Heart left ventricle (tissue), 16 donors: ENCODE measurements at regions not wholly inside any gene's neighbourhood (a gene's known extent, or its start where the extent isn't known, plus 50 kb on each side); places are given as distances from the start of the nearest gene placed in this dataset.

Experiments used
- ATAC-seq, 4 donors: fragments of 200-7000 bp; cut with Tn5 transposase; one replicate each; pipeline ENCODE4 v1.9.1; 2020 to 2022; ENCODE audit warnings: moderate library complexity in 4 of 4, mild to moderate bottlenecking in 3 of 4, moderate number of reproducible peaks in 1 of 4
- DNase-seq, 5 donors: peaks; one replicate each; pipeline ENCODE4 v3.0.0-alpha.2; 2020
- H3K27ac ChIP-seq, 12 donors: fragments of 200-600 bp; sonication (generic) in 4 of 12; one replicate each; pipeline versions ENCODE4 v1.5.0 to v1.8.0; 2016 to 2022; ENCODE audit warnings: mild to moderate bottlenecking in 2 of 12
- H3K27me3 ChIP-seq, 9 donors: fragments of 200-600 bp; sonication (generic) in 2 of 9; one replicate each; pipeline versions ENCODE4 v1.5.1 to v1.8.0; 2016 to 2022; ENCODE audit warnings: mild to moderate bottlenecking in 3 of 9
- H3K36me3 ChIP-seq, 9 donors: fragments of 200-600 bp; sonication (generic) in 2 of 9; one replicate each; pipeline versions ENCODE4 v1.5.0 to v1.8.0; 2018 to 2022; ENCODE audit warnings: mild to moderate bottlenecking in 2 of 9
- H3K4me1 ChIP-seq, 12 donors: fragments of 200-600 bp; sonication (generic) in 4 of 12; one replicate each; pipeline versions ENCODE4 v1.5.0 to v1.8.0; 2016 to 2022; ENCODE audit warnings: mild to moderate bottlenecking in 3 of 12
- H3K4me3 ChIP-seq, 12 donors: fragments of 200-600 bp; sonication (generic) in 4 of 12; one replicate each; pipeline versions ENCODE4 v1.5.0 to v1.8.0; 2017 to 2022; ENCODE audit warnings: mild to moderate bottlenecking in 9 of 12, moderate library complexity in 4 of 12
- H3K9me3 ChIP-seq, 12 donors: fragments of 200-600 bp; sonication (generic) in 4 of 12; one replicate each; pipeline versions ENCODE4 v1.5.0 to v1.8.0; 2016 to 2022; ENCODE audit warnings: mild to moderate bottlenecking in 1 of 12
- POLR2A ChIP-seq, 2 donors: fragments of 450-650 bp; IDR thresholded peaks; one replicate each; pipeline ENCODE4 v1.6.1; 2017; ENCODE audit warnings: antibody characterized with exemption in 2 of 2, mild to moderate bottlenecking in 2 of 2, moderate library complexity in 2 of 2
- WGBS, 4 donors: extraction: QIAGEN DNeasy Blood & Tissue Kit in 2 of 4; methylation state at CpG; one replicate each; pipeline versions ENCODE4 v1.1.5 to v1.1.7; 2013 to 2018; 5-methylcytosine and 5-hydroxymethylcytosine counted together
- intact Hi-C, 10 donors: fragments of 100-400 bp; cut with DNase I; formaldehyde crosslinking; loops; one replicate each; pipeline versions ENCODE4 v1.11.1 to v1.14.2; 2022
- TF ChIP-seq, protein P1 (sequence below), 12 donors: fragments of 200-600 bp; sonication (generic) in 4 of 12; IDR thresholded peaks; one replicate each; pipeline versions ENCODE4 v1.5.0 to v1.8.0; 2018 to 2022; ENCODE audit warnings: antibody characterized with exemption in 12 of 12, mild to moderate bottlenecking in 5 of 12
- donor health status: ischemic (EF 13 %, LVEDD 7.1; RV severe dilation, severe dysfunction).
- donor health status: healthy with polysubstance abuse.
- donor health status: DM: no; HTN: yes; CAD: no.
- donor health status: DM: no; HTN: no; CAD: no.
- donor health status: ischemic (EF 25% LVEDD 6.9; RV normal size, moderate dysfunction).
- donor health status: ischemic (EF 25% LVEDD 5.7; RV mildly dilated, moderate dysfunction).
- donor health status: healthy.
- donor health status: DM: yes; HTN: yes; CAD: no.
- donor health status: ischemic (EF 35%, LVEDD 5.7; RV mildly dilated, moderate dysfunction).
- donor health status: nonischemic (EF 11% LVEDD 7.7; RV severe dilation, severe dysfunction).
- donor health status: DM: yes; HTN: yes; CAD: no.
- donor health status: PGD.
- donor health status: ischemic (EF 29% LVEDD 5.4; RV normal size, mild dysfunction).
- donor health status: nonischemic (EF 23%, LVEDD 6.1; RV moderate dilation, normal function).

- ATAC-seq: no peak
Measured at GRCh38 chr6:145396499-145396898, 338.8 kb downstream of the EPM2A start.

GRCh38 chr6:145400508-145400907 lies 334.8 kb downstream of the EPM2A start:
- no peaks in the 10 kb centered on the region for H3K4me1 ChIP-seq
- TF ChIP-seq, protein P1, sequence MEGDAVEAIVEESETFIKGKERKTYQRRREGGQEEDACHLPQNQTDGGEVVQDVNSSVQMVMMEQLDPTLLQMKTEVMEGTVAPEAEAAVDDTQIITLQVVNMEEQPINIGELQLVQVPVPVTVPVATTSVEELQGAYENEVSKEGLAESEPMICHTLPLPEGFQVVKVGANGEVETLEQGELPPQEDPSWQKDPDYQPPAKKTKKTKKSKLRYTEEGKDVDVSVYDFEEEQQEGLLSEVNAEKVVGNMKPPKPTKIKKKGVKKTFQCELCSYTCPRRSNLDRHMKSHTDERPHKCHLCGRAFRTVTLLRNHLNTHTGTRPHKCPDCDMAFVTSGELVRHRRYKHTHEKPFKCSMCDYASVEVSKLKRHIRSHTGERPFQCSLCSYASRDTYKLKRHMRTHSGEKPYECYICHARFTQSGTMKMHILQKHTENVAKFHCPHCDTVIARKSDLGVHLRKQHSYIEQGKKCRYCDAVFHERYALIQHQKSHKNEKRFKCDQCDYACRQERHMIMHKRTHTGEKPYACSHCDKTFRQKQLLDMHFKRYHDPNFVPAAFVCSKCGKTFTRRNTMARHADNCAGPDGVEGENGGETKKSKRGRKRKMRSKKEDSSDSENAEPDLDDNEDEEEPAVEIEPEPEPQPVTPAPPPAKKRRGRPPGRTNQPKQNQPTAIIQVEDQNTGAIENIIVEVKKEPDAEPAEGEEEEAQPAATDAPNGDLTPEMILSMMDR (IDR thresholded peaks at IDR 0.05): no peak
- no peak for TF ChIP-seq POLR2A (IDR thresholded peaks at IDR 0.05)
- H3K36me3 ChIP-seq: no peaks in the 10 kb centered on the region
- DNase-seq: no peak
- no peak overlapping the region for H3K4me3 ChIP-seq
- no peak for ATAC-seq
- 81 to 94% (median 84%) methylated on average over 4 of the region's 4 CpGs for WGBS, 4 donors
- intact Hi-C loops: no loop called here
- H3K27ac ChIP-seq: no peak overlapping the region
- no peaks in the 10 kb centered on the region for H3K9me3 ChIP-seq
- H3K27me3 ChIP-seq: no peaks in the 10 kb centered on the region

More at GRCh38 chr6:145396499-145396898, 338.8 kb downstream of the EPM2A start:
- intact Hi-C loops: no loop called here
- Histone ChIP-seq H3K27me3 (no peaks in the 10 kb centered on the region), H3K9me3 (no peaks in the 10 kb centered on the region), H3K36me3 (no peaks in the 10 kb centered on the region), H3K4me3 (no peak overlapping the region), H3K27ac (no peak overlapping the region), H3K4me1 (no peaks in the 10 kb centered on the region)
- DNase-seq: no peak
- TF ChIP-seq POLR2A (IDR thresholded peaks at IDR 0.05): no peak
- TF ChIP-seq, protein P1 (IDR thresholded peaks at IDR 0.05): no peak
- WGBS, 4 donors: 69 to 90% (median 89%) methylated on average over 1 of the region's 1 CpG

GRCh38 chr6:145405006-145405551 lies 330.2 kb downstream of the EPM2A start:
- H3K27me3 ChIP-seq: no peaks in the 10 kb centered on the region
- H3K4me1 ChIP-seq: no peaks in the 10 kb centered on the region
- H3K4me3 ChIP-seq: no peak overlapping the region
- DNase-seq (no peak), ATAC-seq (no peak)
- no peak overlapping the region for H3K27ac ChIP-seq
- 71 to 80% (median 79%) methylated on average over 5 of the region's 5 CpGs for WGBS, 4 donors
- H3K36me3 ChIP-seq: no peaks in the 10 kb centered on the region
- no peak for TF ChIP-seq POLR2A (IDR thresholded peaks at IDR 0.05)
- TF ChIP-seq, protein P1 (IDR thresholded peaks at IDR 0.05): no peak
- intact Hi-C loops: no loop called here
- no peaks in the 10 kb centered on the region for H3K9me3 ChIP-seq

DNA sequence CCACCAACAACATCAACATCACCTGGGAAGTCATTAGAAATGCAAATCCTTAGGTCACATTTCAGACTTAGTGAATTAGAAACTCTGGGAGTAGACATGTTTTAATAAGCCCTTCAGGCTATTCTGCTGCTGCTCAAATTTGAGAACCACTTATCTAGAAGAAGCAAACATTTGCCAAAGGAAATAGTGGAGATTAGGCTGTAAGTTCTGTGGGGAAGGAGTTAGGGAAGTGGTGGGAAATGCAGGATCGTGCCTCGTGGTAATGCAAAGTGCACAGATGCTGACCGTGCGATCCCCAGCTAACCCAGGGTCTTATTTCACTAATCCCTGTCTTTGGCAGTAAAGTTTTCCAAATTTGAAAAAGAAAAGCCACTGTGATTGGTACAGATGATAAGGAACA lies 328.5 kb downstream of the EPM2A start:
- ATAC-seq: no peak
- TF ChIP-seq POLR2A (IDR thresholded peaks at IDR 0.05): no peak
- TF ChIP-seq, protein P1 (IDR thresholded peaks at IDR 0.05): no peak
- Histone ChIP-seq H3K4me1 (no peaks in the 10 kb centered on the region), H3K36me3 (no peaks in the 10 kb centered on the region), H3K9me3 (no peaks in the 10 kb centered on the region), H3K27ac (no peak overlapping the region), H3K4me3 (no peak overlapping the region), H3K27me3 (no peaks in the 10 kb centered on the region)
- no peak for DNase-seq
- WGBS, 4 donors: 42 to 54% (median 51%) methylated on average over 4 of the region's 4 CpGs
- intact Hi-C loops: no loop called here
